ENCODE measurements at regions not wholly inside any gene's neighbourhood (a gene's known extent, or its start where the extent isn't known, plus 50 kb on each side); places are given as distances from the start of the nearest gene placed in this dataset.

GRCh38 chr1:82420584-82420983, 619.9 kb downstream of the ADGRL2 start:
- TF ChIP-seq POLR2A (IDR thresholded peaks at IDR 0.05) (no peak), CTCF (IDR thresholded peaks at IDR 0.05) (no peak), POLR2AphosphoS5 (IDR thresholded peaks at IDR 0.05) (no peak)

All from stomach (tissue), 4 donors.